Calu3 (cell line): ENCODE measurements at regions not wholly inside any gene's neighbourhood (a gene's known extent, or its start where the extent isn't known, plus 50 kb on each side); places are given as distances from the start of the nearest gene placed in this dataset.
"Not testable (repeated sequence)": the region's sequence is repeated elsewhere in the genome, so short reads cannot be mapped to it uniquely, and the experiment has no call there.

Source experiments
- BruUV-seq: library from RNA; stranded (reverse); fragments of 400-500 nt; replicated peaks from 2 replicates; lab custom pipeline; 2021; lab: Mats Ljungman, UMichigan
- CTCF ChIA-PET: fragments of 300-600 bp; sonication (Branson Sonifier 250); formaldehyde crosslinking; loops from one replicate; lab custom pipeline; 2022; ENCODE audit warnings: antibody characterized with exemption; lab: Charles Lee
- DNase-seq: peaks from one replicate; pipeline ENCODE4 v3.0.0; 2022
- H3K27ac Mint-ChIP-seq: one replicate; pipeline ENCODE4 v1.8.0; 2022; ENCODE audit warnings: mixed read lengths; ENCODE audit not compliant: unreplicated experiment
- H3K27me3 Mint-ChIP-seq: one replicate; pipeline ENCODE4 v1.8.0; 2022; ENCODE audit warnings: mixed read lengths; ENCODE audit not compliant: unreplicated experiment
- H3K36me3 Mint-ChIP-seq: one replicate; pipeline ENCODE4 v1.8.0; 2022; ENCODE audit warnings: mild to moderate bottlenecking, moderate library complexity, mixed read lengths; ENCODE audit not compliant: insufficient read depth, unreplicated experiment
- H3K4me1 Mint-ChIP-seq: one replicate; pipeline ENCODE4 v1.8.0; 2022; ENCODE audit warnings: mild to moderate bottlenecking, low read depth, mixed read lengths; ENCODE audit not compliant: unreplicated experiment
- H3K4me3 Mint-ChIP-seq: one replicate; pipeline ENCODE4 v1.8.0; 2022; ENCODE audit warnings: mild to moderate bottlenecking, low read depth, moderate library complexity, mixed read lengths; ENCODE audit not compliant: unreplicated experiment
- H3K9me3 Mint-ChIP-seq: one replicate; pipeline ENCODE4 v1.8.0; 2022; ENCODE audit warnings: low read depth, mixed read lengths; ENCODE audit not compliant: unreplicated experiment
- CTCF ChIP-seq: fragments of 200-600 bp; IDR thresholded peaks from one replicate; pipeline ENCODE4 v1.8.0; 2022; ENCODE audit warnings: antibody characterized with exemption; ENCODE audit not compliant: unreplicated experiment
- intact Hi-C: fragments of 100-400 bp; cut with micrococcal nuclease; formaldehyde crosslinking; loops from one replicate; pipeline ENCODE4 v1.10.0; 2022; ENCODE audit not compliant: unreplicated experiment

- H3K4me3 Mint-ChIP-seq, result no peak overlapping the region
- H3K27me3 Mint-ChIP-seq, result peaks cover 99% of the 10 kb centered on the region
- H3K4me1 Mint-ChIP-seq, result no peaks in the 10 kb centered on the region
- no TSS peak for BruUV-seq
- intact Hi-C loops, result no loop called here
- H3K27ac Mint-ChIP-seq, result no peak overlapping the region
- no peaks in the 10 kb centered on the region for H3K9me3 Mint-ChIP-seq
- CTCF ChIA-PET, result no interaction called here
- H3K36me3 Mint-ChIP-seq, result no peaks in the 10 kb centered on the region
- TF ChIP-seq CTCF, result no peak
- DNase-seq, result no peak
Measured at GRCh38 chr20:58765780-58766179, 73.2 kb downstream of the NPEPL1 start.

GRCh38 chr20:58767817-58768216 lies 75.2 kb downstream of the NPEPL1 start:
- DNase-seq, H3K27ac Mint-ChIP-seq, CTCF ChIA-PET, H3K4me3 Mint-ChIP-seq, BruUV-seq, intact Hi-C loops, H3K4me1 Mint-ChIP-seq, H3K9me3 Mint-ChIP-seq, H3K36me3 Mint-ChIP-seq: not testable (repeated sequence)
- H3K27me3 Mint-ChIP-seq, result peaks cover 99% of the 10 kb centered on the region
